ENCODE measurements at regions not wholly inside any gene's neighbourhood (a gene's known extent, or its start where the extent isn't known, plus 50 kb on each side); places are given as distances from the start of the nearest gene placed in this dataset.

DNA sequence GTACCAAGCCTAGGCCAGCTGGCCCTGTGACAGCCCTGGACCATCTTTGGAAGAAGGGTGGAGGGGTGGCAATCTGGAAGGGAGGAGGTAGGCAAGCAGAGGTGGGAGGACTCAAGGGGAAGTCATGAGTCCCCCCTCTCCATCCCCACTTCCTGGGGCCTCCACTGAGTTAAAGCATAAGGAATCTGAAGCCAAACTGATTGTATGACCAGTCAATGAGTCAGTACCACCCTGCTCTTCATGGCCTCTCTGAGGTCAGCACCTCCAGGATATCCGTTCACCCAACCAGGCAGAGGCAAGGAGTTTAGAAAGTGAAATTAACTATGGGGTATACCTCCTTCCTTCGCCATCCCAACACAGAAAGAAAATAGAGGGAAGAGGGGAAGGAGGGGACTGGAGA is 272.7 kb downstream of the SOX9 start:
- TF ChIP-seq, protein P1, sequence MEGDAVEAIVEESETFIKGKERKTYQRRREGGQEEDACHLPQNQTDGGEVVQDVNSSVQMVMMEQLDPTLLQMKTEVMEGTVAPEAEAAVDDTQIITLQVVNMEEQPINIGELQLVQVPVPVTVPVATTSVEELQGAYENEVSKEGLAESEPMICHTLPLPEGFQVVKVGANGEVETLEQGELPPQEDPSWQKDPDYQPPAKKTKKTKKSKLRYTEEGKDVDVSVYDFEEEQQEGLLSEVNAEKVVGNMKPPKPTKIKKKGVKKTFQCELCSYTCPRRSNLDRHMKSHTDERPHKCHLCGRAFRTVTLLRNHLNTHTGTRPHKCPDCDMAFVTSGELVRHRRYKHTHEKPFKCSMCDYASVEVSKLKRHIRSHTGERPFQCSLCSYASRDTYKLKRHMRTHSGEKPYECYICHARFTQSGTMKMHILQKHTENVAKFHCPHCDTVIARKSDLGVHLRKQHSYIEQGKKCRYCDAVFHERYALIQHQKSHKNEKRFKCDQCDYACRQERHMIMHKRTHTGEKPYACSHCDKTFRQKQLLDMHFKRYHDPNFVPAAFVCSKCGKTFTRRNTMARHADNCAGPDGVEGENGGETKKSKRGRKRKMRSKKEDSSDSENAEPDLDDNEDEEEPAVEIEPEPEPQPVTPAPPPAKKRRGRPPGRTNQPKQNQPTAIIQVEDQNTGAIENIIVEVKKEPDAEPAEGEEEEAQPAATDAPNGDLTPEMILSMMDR (IDR thresholded peaks at IDR 0.05), result no peak
- intact Hi-C loops (cut with DNase I), result no loop called here
- H3K27ac ChIP-seq, result no peak overlapping the region

DNA sequence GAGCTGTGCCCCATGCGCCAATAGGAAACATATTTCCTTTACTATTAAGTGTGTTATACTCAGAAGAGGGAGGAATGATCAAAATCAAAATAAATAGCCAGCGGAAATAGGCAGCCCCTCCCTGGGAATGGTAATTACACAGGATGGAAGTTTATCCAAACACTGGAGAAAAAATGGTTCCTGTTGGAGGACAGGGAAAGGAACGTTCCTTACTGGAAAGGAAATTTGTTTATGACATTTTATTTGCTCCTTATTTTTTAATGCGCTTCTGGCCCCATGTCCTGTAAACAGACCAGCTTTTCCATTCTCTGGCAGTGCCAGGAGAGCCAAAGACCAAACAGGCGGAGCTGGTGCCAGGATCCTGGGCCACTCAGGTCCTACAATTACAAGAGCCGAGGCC is 273.7 kb downstream of the SOX9 start:
- DNase-seq (no peak), ATAC-seq (no peak)

More for the DNA sequence above, 272.7 kb downstream of the SOX9 start:
- H3K27me3 ChIP-seq (ENCODE audit: low read depth), result no peaks in the 10 kb centered on the region
- ATAC-seq (no peak), DNase-seq (no peak)
- no peaks in the 10 kb centered on the region for H3K36me3 ChIP-seq
- no peaks in the 10 kb centered on the region for H3K9me3 ChIP-seq
- H3K4me3 ChIP-seq, result no peak overlapping the region
- H3K4me1 ChIP-seq, result no peaks in the 10 kb centered on the region

DNA sequence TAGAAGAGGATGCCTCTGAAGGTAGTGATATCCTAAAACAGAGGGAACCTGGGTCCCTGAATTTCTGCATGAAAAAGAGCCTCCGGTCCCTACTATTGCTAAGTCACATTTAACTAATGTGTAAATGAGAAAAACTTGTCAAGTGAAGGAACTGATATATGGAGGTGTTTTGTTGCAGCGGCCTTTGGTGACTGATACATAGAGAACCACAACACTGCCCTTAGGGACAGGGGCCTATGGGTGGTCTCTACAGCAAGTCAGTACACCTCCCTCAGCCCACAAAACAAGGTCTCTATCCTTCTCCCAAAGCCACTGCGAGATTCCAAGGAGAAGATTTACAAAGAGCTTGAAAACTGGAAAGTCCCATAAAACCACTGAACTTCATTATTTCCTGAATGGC is 275.3 kb downstream of the SOX9 start:
- Histone ChIP-seq H3K4me1 (no peaks in the 10 kb centered on the region), H3K9me3 (no peaks in the 10 kb centered on the region), H3K4me3 (no peak overlapping the region), H3K27ac (no peak overlapping the region), H3K36me3 (no peaks in the 10 kb centered on the region), H3K27me3 (ENCODE audit: low read depth) (no peaks in the 10 kb centered on the region)
- no peak for ATAC-seq
- TF ChIP-seq, protein P1 (IDR thresholded peaks at IDR 0.05), result no peak
- intact Hi-C loops (cut with DNase I), result no loop called here
- DNase-seq, result no peak

More for the DNA sequence above, 273.7 kb downstream of the SOX9 start:
- intact Hi-C loops (cut with DNase I), result no loop called here
- no peaks in the 10 kb centered on the region for H3K27me3 ChIP-seq (ENCODE audit: low read depth)
- TF ChIP-seq, protein P1 (IDR thresholded peaks at IDR 0.05), result no peak
- H3K9me3 ChIP-seq, result no peaks in the 10 kb centered on the region
- H3K4me3 ChIP-seq, result no peak overlapping the region
- H3K4me1 ChIP-seq, result no peaks in the 10 kb centered on the region
- no peak overlapping the region for H3K27ac ChIP-seq
- H3K36me3 ChIP-seq, result no peaks in the 10 kb centered on the region

DNA sequence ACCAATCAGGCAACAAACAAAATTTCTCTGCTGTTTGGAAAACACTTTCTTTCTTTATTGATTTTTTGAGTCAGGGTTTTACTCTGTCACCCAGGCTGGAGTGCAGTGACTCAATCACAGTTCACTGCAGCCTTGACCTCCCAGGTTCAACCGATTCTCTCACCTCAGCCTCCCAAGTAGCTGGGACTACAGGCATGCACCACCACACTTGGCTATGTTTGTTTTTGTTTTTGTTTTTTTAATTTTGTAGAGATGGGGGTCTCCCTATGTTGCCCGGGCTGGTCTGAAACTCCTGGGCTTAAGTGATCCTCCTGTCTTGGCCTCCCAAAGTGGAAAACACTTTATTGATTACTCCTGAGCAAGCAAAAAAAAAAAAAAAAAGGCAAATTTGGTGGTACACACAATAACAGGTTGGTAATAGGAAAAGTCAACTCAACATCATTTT is 276.4 kb downstream of the SOX9 start:
- H3K4me3 ChIP-seq, result no peak overlapping the region
- ATAC-seq, result no peak
- intact Hi-C loops (cut with DNase I), result no loop called here

DNA sequence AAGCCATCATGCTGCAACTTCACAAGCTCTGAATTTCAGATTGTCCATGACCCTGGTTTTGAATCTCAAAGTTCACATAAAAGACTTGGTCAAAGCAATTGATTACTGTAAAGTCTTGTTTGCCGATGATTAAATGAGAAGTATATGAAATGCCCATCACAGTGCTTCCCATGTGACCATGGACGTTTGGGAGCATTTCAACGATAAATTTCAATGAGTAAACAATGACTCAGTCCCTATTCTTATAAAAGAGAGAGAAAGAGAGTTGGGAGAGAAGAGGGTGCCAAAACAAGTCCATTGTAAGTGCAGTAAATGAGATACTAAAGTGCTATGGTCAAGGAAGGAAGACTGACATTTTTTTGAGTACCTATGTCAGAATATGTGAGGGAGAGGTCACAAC is 276.9 kb downstream of the SOX9 start:
- DNase-seq (no peak), ATAC-seq (no peak)
- H3K4me1 ChIP-seq, result no peaks in the 10 kb centered on the region
- H3K27me3 ChIP-seq (ENCODE audit: low read depth), result no peaks in the 10 kb centered on the region
- no peak overlapping the region for H3K27ac ChIP-seq
- no peak overlapping the region for H3K4me3 ChIP-seq
- intact Hi-C loops (cut with DNase I), result no loop called here
- no peaks in the 10 kb centered on the region for H3K9me3 ChIP-seq
- no peaks in the 10 kb centered on the region for H3K36me3 ChIP-seq
- TF ChIP-seq, protein P1 (IDR thresholded peaks at IDR 0.05), result no peak

More for the DNA sequence above, 276.4 kb downstream of the SOX9 start:
- H3K27ac ChIP-seq, result no peak overlapping the region
- no peak for DNase-seq
- H3K4me1 ChIP-seq, result no peaks in the 10 kb centered on the region
- no peaks in the 10 kb centered on the region for H3K36me3 ChIP-seq
- TF ChIP-seq, protein P1 (IDR thresholded peaks at IDR 0.05), result no peak
- H3K27me3 ChIP-seq (ENCODE audit: low read depth), result no peaks in the 10 kb centered on the region
- no peaks in the 10 kb centered on the region for H3K9me3 ChIP-seq
